HFFc6 (cell line): ENCODE measurements at regions not wholly inside any gene's neighbourhood (a gene's known extent, or its start where the extent isn't known, plus 50 kb on each side); places are given as distances from the start of the nearest gene placed in this dataset.
A peak's percentile ranks its signal among the peaks of the same experiment; 100 is the strongest.

Experiments
- DNase-seq: peaks from one replicate; pipeline ENCODE4 v3.0.0-alpha.2; 2018
- H3K27ac Mint-ChIP-seq: 2 replicates; pipeline ENCODE4 v1.8.0; 2020; ENCODE audit warnings: mild to moderate bottlenecking, mixed read lengths
- H3K27me3 Mint-ChIP-seq: 2 replicates; pipeline ENCODE4 v1.8.0; 2021; ENCODE audit warnings: mild to moderate bottlenecking, moderate library complexity, mixed read lengths; ENCODE audit not compliant: insufficient read depth
- H3K36me3 Mint-ChIP-seq: 2 replicates; pipeline ENCODE4 v1.8.0; 2021; ENCODE audit warnings: low read depth, mixed read lengths
- H3K4me1 Mint-ChIP-seq: 2 replicates; pipeline ENCODE4 v1.8.0; 2020; ENCODE audit warnings: low read depth, mixed read lengths
- H3K4me3 Mint-ChIP-seq: 2 replicates; pipeline ENCODE4 v1.8.0; 2020; ENCODE audit warnings: mild to moderate bottlenecking, moderate library complexity, mixed read lengths
- H3K9me3 Mint-ChIP-seq: 2 replicates; pipeline ENCODE4 v1.8.0; 2020; ENCODE audit warnings: mild to moderate bottlenecking, mixed read lengths
- TF ChIP-seq, protein P1 (sequence below): fragments of 200-600 bp; sonication (generic); IDR thresholded peaks from 2 replicates; pipeline ENCODE4 v1.5.0; 2021; ENCODE audit warnings: antibody characterized with exemption, mild to moderate bottlenecking

DNA sequence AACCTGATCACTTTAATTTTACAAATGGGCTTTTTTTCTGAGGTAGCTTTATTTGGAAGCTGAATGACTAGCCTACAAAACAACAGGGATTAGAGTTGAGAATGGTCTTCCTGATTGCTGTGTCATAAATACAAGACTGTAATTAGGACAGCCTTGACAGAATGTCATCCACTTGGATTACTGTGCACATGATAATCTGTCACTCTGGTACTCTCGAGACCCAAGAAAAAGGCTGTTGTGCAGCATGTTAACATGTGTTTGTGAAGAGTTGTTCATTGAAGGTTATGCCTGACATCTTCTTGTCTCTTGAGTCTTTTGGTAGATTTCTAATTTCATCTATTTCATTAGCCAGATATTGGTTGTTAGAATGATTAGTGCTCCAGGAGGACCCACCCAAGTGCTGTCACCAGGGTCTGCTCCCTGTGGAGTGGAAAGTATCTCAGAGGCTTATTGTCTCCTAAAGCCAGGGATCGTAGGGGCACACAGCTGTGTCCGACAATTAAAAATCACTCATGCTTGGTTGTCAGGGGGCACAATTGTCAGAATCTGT is 212.2 kb upstream of the GPRIN3 start:
- Mint-ChIP-seq H3K36me3 (no peaks in the 10 kb centered on the region), H3K27me3 (peaks cover 9% of the 10 kb centered on the region; the same call in 1 of the 2 replicates), H3K4me3 (no peak overlapping the region), H3K27ac (no peak overlapping the region), H3K4me1 (no peaks in the 10 kb centered on the region), H3K9me3 (no peaks in the 10 kb centered on the region)
- DNase-seq = no peak
- TF ChIP-seq, protein P1, sequence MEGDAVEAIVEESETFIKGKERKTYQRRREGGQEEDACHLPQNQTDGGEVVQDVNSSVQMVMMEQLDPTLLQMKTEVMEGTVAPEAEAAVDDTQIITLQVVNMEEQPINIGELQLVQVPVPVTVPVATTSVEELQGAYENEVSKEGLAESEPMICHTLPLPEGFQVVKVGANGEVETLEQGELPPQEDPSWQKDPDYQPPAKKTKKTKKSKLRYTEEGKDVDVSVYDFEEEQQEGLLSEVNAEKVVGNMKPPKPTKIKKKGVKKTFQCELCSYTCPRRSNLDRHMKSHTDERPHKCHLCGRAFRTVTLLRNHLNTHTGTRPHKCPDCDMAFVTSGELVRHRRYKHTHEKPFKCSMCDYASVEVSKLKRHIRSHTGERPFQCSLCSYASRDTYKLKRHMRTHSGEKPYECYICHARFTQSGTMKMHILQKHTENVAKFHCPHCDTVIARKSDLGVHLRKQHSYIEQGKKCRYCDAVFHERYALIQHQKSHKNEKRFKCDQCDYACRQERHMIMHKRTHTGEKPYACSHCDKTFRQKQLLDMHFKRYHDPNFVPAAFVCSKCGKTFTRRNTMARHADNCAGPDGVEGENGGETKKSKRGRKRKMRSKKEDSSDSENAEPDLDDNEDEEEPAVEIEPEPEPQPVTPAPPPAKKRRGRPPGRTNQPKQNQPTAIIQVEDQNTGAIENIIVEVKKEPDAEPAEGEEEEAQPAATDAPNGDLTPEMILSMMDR = no peak

DNA sequence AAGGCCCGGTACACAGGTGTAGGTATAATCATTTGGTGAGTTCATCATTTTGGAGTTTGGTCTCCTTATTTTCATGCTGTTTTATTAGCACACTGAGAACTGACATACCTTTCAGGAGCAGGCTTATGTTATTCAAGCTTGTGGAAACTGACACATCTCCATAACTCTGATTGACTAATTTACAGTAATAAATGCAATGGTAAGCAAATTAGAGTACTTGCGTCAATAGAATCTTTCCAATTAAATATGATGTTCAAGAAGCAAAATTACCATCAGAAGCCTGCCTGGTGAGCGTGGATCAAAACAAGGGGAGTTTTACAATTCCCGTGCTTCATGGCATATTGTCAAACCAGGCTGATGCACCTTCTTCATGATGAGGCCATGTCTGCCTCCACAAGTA is 210.7 kb upstream of the GPRIN3 start:
- H3K36me3 Mint-ChIP-seq = no peaks in the 10 kb centered on the region
- H3K4me3 Mint-ChIP-seq = no peak overlapping the region
- H3K27me3 Mint-ChIP-seq = peaks cover 9% of the 10 kb centered on the region; the same call in 1 of the 2 replicates
- H3K9me3 Mint-ChIP-seq = no peaks in the 10 kb centered on the region
- no peak overlapping the region for H3K27ac Mint-ChIP-seq
- TF ChIP-seq, protein P1 = no peak
- no peaks in the 10 kb centered on the region for H3K4me1 Mint-ChIP-seq
- no peak for DNase-seq

DNA sequence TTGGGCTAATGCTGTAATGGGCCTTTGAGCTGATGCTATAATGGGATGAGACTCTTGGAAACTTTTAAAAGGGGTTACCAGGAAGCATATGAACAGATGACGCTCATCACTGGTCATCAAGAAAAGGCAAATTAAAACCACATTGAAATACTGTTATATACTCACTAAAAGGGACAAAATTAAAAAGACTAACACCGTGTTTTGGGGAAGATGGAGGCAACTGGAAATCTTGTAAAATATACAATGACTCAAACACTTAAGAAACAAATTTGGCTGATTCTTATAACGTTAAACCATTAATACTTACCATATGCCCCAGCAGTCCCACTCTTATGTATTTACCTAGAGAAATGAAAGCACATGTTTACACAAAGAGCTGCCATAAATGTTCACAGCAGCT is 207.2 kb upstream of the GPRIN3 start:
- TF ChIP-seq, protein P1 = no peak
- H3K27me3 Mint-ChIP-seq = peaks cover 17% of the 10 kb centered on the region; the same call in 1 of the 2 replicates
- H3K36me3 Mint-ChIP-seq = no peaks in the 10 kb centered on the region
- no peak overlapping the region for H3K4me3 Mint-ChIP-seq
- H3K9me3 Mint-ChIP-seq = no peaks in the 10 kb centered on the region
- DNase-seq = no peak
- peaks cover 3% of the 10 kb centered on the region; the same call in 1 of the 2 replicates for H3K4me1 Mint-ChIP-seq
- H3K27ac Mint-ChIP-seq = no peak overlapping the region

DNA sequence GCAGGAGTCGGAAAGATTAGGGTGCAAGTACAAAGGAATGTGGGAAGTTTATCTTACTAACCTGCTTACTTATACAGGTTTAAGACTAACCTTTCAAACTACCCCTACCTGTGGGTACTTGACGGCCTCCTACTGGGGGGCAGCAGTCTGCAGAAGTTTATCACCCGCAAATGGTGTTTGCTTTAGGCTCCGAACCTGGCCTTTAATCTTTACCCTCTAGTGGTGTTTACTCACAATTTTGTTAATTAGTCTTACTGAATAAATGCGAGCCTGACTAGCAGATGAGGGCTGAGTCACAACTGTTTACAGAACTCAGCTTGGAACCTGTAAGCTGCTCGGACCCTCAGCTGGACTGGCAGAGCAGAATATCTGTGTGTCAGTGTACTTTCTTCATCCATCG is 204.2 kb upstream of the GPRIN3 start:
- Mint-ChIP-seq H3K4me3 (no peak overlapping the region), H3K9me3 (peaks cover 3% of the 10 kb centered on the region; the same call in 1 of the 2 replicates), H3K27me3 (peaks cover 14% of the 10 kb centered on the region; the same call in 1 of the 2 replicates), H3K4me1 (peaks cover 12% of the 10 kb centered on the region), H3K27ac (no peak overlapping the region), H3K36me3 (no peaks in the 10 kb centered on the region)
- no peak for DNase-seq
- TF ChIP-seq, protein P1 = no peak

DNA sequence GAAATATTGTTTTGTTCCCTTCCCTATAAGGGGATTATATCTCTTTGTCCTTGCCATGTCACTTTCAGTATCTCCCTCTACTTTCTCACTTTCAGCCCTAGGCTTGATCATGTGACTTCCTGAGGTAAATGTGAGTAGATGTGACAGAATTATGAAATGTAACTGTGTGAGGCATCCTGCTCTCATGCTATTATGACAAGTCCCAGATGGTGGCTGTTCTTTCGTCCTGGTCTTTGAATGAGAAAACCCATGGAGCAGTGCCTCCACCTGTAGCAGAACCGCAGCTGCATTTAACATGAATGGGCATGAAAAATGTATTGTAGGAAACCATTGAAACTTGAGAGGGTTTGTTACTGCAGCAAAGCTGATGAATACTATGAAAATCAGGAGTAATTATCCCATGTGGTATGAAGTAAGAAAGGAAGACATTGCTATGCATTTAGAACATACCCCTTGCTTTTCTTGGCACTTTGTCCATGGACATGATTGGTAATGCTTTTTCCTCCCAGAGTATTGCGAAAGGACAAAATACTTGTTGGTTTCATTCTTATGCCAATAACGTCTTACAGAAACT is 202.2 kb upstream of the GPRIN3 start:
- Mint-ChIP-seq H3K9me3 (peaks cover 3% of the 10 kb centered on the region; the same call in 1 of the 2 replicates), H3K27me3 (peaks cover 10% of the 10 kb centered on the region; the same call in 1 of the 2 replicates), H3K36me3 (no peaks in the 10 kb centered on the region), H3K27ac (no peak overlapping the region), H3K4me1 (peaks cover 12% of the 10 kb centered on the region), H3K4me3 (no peak overlapping the region)
- TF ChIP-seq, protein P1 = no peak
- peak; percentile 41 for DNase-seq
